VCaP (cell line): ENCODE measurements at regions not wholly inside any gene's neighbourhood (a gene's known extent, or its start where the extent isn't known, plus 50 kb on each side); places are given as distances from the start of the nearest gene placed in this dataset.

Source experiments
- H3K27ac ChIP-seq: fragments of 450-650 bp; 2 replicates; pipeline ENCODE4 v1.5.1; 2017
- TF ChIP-seq, protein P1 (sequence below): fragments of 450-650 bp; conservative IDR thresholded peaks from 2 replicates; pipeline ENCODE4 v1.5.1; 2017; ENCODE audit warnings: mild to moderate bottlenecking, moderate library complexity

DNA sequence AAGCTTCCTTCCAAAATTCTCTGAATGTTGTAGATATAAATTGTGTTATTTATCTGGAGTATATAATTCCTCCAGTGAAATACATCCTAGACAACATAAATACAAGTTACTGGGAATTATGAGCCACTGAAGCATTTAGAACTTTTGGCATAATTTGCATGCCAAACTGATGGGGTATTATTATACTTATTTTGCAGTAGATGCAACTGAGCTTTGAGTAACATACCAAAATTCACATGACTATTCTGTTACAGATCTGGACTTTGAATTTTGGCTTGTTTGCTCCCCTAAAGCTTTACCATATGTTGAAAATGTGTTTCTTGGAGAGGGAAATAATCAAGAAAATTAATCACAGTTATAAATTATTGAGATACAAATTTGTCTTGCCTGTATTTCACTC is 372.5 kb downstream of the CDH11 start:
- TF ChIP-seq, protein P1, sequence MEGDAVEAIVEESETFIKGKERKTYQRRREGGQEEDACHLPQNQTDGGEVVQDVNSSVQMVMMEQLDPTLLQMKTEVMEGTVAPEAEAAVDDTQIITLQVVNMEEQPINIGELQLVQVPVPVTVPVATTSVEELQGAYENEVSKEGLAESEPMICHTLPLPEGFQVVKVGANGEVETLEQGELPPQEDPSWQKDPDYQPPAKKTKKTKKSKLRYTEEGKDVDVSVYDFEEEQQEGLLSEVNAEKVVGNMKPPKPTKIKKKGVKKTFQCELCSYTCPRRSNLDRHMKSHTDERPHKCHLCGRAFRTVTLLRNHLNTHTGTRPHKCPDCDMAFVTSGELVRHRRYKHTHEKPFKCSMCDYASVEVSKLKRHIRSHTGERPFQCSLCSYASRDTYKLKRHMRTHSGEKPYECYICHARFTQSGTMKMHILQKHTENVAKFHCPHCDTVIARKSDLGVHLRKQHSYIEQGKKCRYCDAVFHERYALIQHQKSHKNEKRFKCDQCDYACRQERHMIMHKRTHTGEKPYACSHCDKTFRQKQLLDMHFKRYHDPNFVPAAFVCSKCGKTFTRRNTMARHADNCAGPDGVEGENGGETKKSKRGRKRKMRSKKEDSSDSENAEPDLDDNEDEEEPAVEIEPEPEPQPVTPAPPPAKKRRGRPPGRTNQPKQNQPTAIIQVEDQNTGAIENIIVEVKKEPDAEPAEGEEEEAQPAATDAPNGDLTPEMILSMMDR = no peak

GRCh38 chr16:64745258-64745930 is 376.5 kb downstream of the CDH11 start:
- TF ChIP-seq, protein P1 = no peak
- no peak overlapping the region for H3K27ac ChIP-seq

More for the DNA sequence above, 372.5 kb downstream of the CDH11 start:
- H3K27ac ChIP-seq = no peak overlapping the region

- H3K27ac ChIP-seq = no peak overlapping the region
- TF ChIP-seq, protein P1 = no peak
Observed at GRCh38 chr16:64742455-64743223, 379.2 kb downstream of the CDH11 start.

DNA sequence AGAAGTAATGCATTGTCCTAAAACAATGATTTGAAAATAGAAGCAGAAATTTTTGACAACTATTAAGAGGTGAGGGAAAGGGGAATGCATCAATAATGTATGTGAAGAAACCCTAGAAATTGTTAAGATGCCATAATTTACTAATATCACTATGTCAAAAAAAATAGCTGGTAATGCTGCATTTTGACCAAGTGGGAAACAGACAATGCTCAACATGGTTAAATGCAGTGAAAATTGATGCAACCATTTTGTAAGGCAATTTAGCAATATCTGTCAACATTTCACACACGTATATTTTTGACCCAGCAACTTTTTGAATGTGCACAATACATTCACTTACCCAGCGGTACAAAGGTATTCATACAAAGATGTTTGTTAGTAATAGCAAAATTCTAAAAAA is 381.6 kb downstream of the CDH11 start:
- H3K27ac ChIP-seq = no peak overlapping the region
- TF ChIP-seq, protein P1 = no peak

DNA sequence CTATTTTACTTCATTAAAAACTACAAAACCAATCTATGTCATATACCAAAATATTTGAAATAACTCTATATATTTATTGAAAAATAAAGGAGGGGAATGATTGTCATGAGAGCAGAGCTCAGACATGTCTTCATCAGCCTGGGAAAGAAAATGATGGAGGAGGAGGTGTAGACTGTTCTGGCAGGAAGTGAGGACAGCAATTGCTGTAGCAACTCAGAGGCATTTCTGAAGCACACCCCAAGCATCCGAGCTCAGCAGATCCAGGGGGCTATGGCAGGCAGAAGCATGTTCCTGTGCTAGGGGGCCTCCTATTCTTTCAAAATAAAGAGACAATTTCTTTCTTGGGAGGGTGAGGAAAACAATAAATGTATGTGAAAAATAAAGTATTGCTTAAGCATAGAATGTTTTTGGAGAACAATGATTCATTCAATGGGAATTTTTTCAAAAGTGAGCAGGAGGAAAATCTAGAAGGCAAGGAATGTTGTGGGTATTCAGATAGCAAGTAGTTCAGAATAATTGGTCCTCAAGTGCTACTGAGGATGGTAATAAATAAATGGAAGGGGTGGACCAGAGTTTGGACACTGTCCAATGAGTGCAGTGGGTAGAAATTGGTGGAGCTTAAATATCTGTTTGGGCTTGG is 383.4 kb downstream of the CDH11 start:
- TF ChIP-seq, protein P1 = no peak
- H3K27ac ChIP-seq = no peak overlapping the region

- TF ChIP-seq, protein P1 = no peak
- no peak overlapping the region for H3K27ac ChIP-seq
Observed at GRCh38 chr16:64736857-64737256, 385.0 kb downstream of the CDH11 start.

DNA sequence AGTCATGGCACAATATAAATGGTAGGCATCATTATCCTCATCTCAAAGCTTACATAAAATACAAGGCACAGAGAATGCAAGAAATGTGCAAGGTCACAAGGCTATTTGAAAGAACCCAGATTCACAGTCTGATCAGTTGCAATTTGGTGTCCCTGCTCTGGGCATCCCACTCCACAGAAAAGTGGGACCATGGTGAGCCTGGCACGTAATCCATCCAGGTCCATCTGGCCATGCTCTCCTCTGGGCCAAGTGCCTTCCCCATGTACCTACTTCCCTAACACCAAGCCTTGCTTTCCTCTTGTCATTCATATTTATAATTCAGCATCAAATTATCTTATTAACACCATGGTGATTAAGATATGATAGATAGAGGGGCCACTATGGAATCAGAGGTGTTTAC is 390.0 kb downstream of the CDH11 start:
- TF ChIP-seq, protein P1 = no peak
- no peak overlapping the region for H3K27ac ChIP-seq
